Keratinocyte (primary cell): ENCODE measurements at regions not wholly inside any gene's neighbourhood (a gene's known extent, or its start where the extent isn't known, plus 50 kb on each side); places are given as distances from the start of the nearest gene placed in this dataset.
"Not testable (repeated sequence)": the region's sequence is repeated elsewhere in the genome, so short reads cannot be mapped to it uniquely, and the experiment has no call there.

Experiments used
- DNase-seq: peaks from one replicate; pipeline ENCODE4 v3.0.0-alpha.2; 2011; ENCODE audit warnings: low read depth, missing footprints, low spot score
- FAIRE-seq: peaks from 2 replicates; lab custom pipeline; 2011; peaks lifted over from hg19 to GRCh38; lab: Jason Lieb, UNC
- H2AFZ ChIP-seq: 2 replicates; pipeline ENCODE4 v1.6.0; 2012; ENCODE audit warnings: low read length, control low read depth, inconsistent platforms; ENCODE audit not compliant: control insufficient read depth
- H3K27ac ChIP-seq: 2 replicates; pipeline ENCODE4 v1.5.1; 2011; ENCODE audit warnings: low read length; ENCODE audit not compliant: control insufficient read depth, insufficient read depth
- H3K27me3 ChIP-seq: 3 replicates; pipeline ENCODE4 v1.6.0; 2011; ENCODE audit warnings: low read length; ENCODE audit not compliant: control insufficient read depth, insufficient read depth; ENCODE audit errors: extremely low read depth
- H3K36me3 ChIP-seq, 2 experiments: 2 replicates in 1 of 2; 3 replicates in 1 of 2; pipeline ENCODE4 v1.5.1; 2011; ENCODE audit warnings: low read length in 2 of 2, mild to moderate bottlenecking in 1 of 2; ENCODE audit not compliant: control insufficient read depth in 2 of 2, insufficient read depth in 2 of 2; ENCODE audit errors: extremely low read depth in 1 of 2
- H3K4me1 ChIP-seq: 3 replicates; pipeline ENCODE4 v1.5.1; 2011; ENCODE audit warnings: low read length; ENCODE audit not compliant: control insufficient read depth, insufficient read depth; ENCODE audit errors: extremely low read depth
- H3K4me2 ChIP-seq: 3 replicates; pipeline ENCODE4 v1.6.0; 2011; ENCODE audit warnings: low read depth, low read length; ENCODE audit not compliant: control insufficient read depth, insufficient read depth; ENCODE audit errors: extremely low read depth
- H3K4me3 ChIP-seq, 3 experiments: fragments of 200-600 bp in 1 of 3; sonication (generic) in 1 of 3; 2 replicates in 2 of 3; 3 replicates in 1 of 3; pipeline ENCODE4 v1.5.1; 2011 to 2016; ENCODE audit warnings: low read length in 3 of 3, mild to moderate bottlenecking in 3 of 3, control low read depth in 2 of 3, inconsistent platforms in 1 of 3, low read depth in 1 of 3, mixed read lengths in 1 of 3, mixed run types in 1 of 3, moderate library complexity in 1 of 3; ENCODE audit not compliant: control insufficient read depth in 2 of 3, insufficient read depth in 2 of 3; ENCODE audit errors: extremely low read depth in 1 of 3
- H3K79me2 ChIP-seq: 2 replicates; pipeline ENCODE4 v1.6.0; 2012; ENCODE audit warnings: low read length; ENCODE audit not compliant: control insufficient read depth, insufficient read depth
- H3K9ac ChIP-seq: 3 replicates; pipeline ENCODE4 v1.6.0; 2011; ENCODE audit warnings: low read length; ENCODE audit not compliant: control insufficient read depth, insufficient read depth; ENCODE audit errors: extremely low read depth
- H3K9me1 ChIP-seq: 3 replicates; pipeline ENCODE4 v1.6.0; 2011; ENCODE audit warnings: low read length; ENCODE audit not compliant: control insufficient read depth, insufficient read depth; ENCODE audit errors: extremely low read depth
- H3K9me3 ChIP-seq: 2 replicates; pipeline ENCODE4 v1.5.1; 2012; ENCODE audit warnings: low read depth, low read length; ENCODE audit not compliant: control insufficient read depth
- H4K20me1 ChIP-seq: 3 replicates; pipeline ENCODE4 v1.6.0; 2011; ENCODE audit warnings: low read length; ENCODE audit not compliant: control insufficient read depth, insufficient read depth; ENCODE audit errors: extremely low read depth
- EZH2 ChIP-seq: IDR thresholded peaks from one replicate; pipeline ENCODE4 v1.6.1; 2012; ENCODE audit warnings: inconsistent platforms, mild to moderate bottlenecking, low read length, moderate library complexity
- dilution Hi-C: fragments of 300-500 bp; cut with MboI; formaldehyde crosslinking; loops from one replicate; pipeline ENCODE4 v1.7.0; 2020; ENCODE audit warnings: low sequenced_read_pairs; ENCODE audit not compliant: extremely low pct_ligation_motif_present
- TF ChIP-seq, protein P1 (sequence below), 3 experiments: IDR thresholded peaks in 1 of 3; conservative IDR thresholded peaks in 1 of 3; optimal IDR thresholded peaks in 1 of 3; 2 replicates in 2 of 3; 3 replicates in 1 of 3; pipeline versions ENCODE3 to v1.5.1; 2011; ENCODE audit warnings: low read length in 3 of 3, mild to moderate bottlenecking in 3 of 3, moderate library complexity in 2 of 3, control low read depth in 1 of 3, inconsistent platforms in 1 of 3; ENCODE audit not compliant: insufficient read depth in 2 of 3; ENCODE audit errors: extremely low read depth in 1 of 3

DNA sequence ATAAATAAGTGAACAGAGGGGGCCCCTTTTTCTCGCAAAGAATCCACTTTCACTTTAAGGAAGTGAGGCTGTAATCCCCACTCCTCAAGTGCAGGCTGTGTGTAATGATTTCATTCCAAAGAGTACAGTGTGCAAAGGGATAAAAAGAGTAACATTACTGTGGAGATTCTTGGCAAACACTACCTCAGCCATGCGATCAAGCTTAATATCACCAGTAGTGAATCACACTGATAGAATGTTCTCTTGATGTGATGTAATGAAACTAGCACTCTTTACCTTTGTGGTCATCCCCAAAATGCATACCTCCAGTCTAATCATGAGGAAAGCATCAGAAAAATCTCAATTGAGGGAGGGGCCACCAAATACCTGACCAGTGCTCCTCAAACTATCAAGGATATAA lies 246.1 kb upstream of the CHORDC1 start:
- H3K79me2 ChIP-seq = no peaks in the 10 kb centered on the region
- H3K9me1 ChIP-seq = no peaks in the 10 kb centered on the region
- no peak overlapping the region for H3K9ac ChIP-seq
- peak overlapping the region; percentile 5 for H2AFZ ChIP-seq
- FAIRE-seq = peak; percentile 79
- H3K36me3 ChIP-seq = no peaks in the 10 kb centered on the region
- peak overlapping the region; percentile 25 for H3K4me2 ChIP-seq
- peak; percentile 54 for DNase-seq
- H3K9me3 ChIP-seq = no peaks in the 10 kb centered on the region
- no peak for TF ChIP-seq EZH2
- TF ChIP-seq, protein P1, sequence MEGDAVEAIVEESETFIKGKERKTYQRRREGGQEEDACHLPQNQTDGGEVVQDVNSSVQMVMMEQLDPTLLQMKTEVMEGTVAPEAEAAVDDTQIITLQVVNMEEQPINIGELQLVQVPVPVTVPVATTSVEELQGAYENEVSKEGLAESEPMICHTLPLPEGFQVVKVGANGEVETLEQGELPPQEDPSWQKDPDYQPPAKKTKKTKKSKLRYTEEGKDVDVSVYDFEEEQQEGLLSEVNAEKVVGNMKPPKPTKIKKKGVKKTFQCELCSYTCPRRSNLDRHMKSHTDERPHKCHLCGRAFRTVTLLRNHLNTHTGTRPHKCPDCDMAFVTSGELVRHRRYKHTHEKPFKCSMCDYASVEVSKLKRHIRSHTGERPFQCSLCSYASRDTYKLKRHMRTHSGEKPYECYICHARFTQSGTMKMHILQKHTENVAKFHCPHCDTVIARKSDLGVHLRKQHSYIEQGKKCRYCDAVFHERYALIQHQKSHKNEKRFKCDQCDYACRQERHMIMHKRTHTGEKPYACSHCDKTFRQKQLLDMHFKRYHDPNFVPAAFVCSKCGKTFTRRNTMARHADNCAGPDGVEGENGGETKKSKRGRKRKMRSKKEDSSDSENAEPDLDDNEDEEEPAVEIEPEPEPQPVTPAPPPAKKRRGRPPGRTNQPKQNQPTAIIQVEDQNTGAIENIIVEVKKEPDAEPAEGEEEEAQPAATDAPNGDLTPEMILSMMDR (optimal IDR thresholded peaks at IDR 0.05 in 1 of 3, IDR thresholded peaks at IDR 0.05 in 1 of 3, conservative IDR thresholded peaks at IDR 0.05 in 1 of 3; ENCODE audit: extremely low read depth in 1 of 3, insufficient read depth in 2 of 3, low read length in 3 of 3) = no peak
- no peaks in the 10 kb centered on the region for H3K27me3 ChIP-seq
- no peaks in the 10 kb centered on the region for H4K20me1 ChIP-seq
- no peak overlapping the region for H3K27ac ChIP-seq
- dilution Hi-C loops = no loop called here
- H3K4me1 ChIP-seq = peaks cover 10% of the 10 kb centered on the region
- no peak overlapping the region for H3K4me3 ChIP-seq

DNA sequence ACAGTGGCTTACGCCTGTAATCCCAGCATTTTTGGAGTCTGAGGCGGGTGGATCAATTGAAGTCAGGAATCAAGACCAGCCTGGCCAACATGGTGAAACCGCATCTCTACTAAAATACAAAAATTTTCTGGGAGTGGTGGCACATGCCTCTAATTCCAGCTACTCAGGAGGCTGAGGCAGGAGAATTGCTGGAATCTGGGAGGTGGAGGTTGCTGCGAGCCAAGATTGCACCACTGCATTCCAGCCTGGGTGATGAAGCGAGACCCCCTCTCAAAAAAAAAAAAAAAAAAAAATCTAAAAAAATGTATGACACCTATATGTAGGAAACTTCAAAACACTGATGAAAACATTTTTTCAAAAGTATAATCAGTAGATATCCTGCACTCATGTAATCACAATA lies 242.7 kb upstream of the CHORDC1 start:
- FAIRE-seq (no peak), DNase-seq (no peak)
- dilution Hi-C loops = no loop called here
- no peaks in the 10 kb centered on the region for H3K27me3 ChIP-seq
- H3K9me1 ChIP-seq = no peaks in the 10 kb centered on the region
- no peak for TF ChIP-seq EZH2
- TF ChIP-seq, protein P1 (optimal IDR thresholded peaks at IDR 0.05 in 1 of 3, IDR thresholded peaks at IDR 0.05 in 1 of 3, conservative IDR thresholded peaks at IDR 0.05 in 1 of 3; ENCODE audit: extremely low read depth in 1 of 3, insufficient read depth in 2 of 3, low read length in 3 of 3) = no peak
- no peaks in the 10 kb centered on the region for H3K36me3 ChIP-seq
- no peak overlapping the region for H3K27ac ChIP-seq
- H4K20me1 ChIP-seq = no peaks in the 10 kb centered on the region
- H3K4me1 ChIP-seq = peaks cover 10% of the 10 kb centered on the region
- H2AFZ ChIP-seq = no peak overlapping the region
- H3K9me3 ChIP-seq = no peaks in the 10 kb centered on the region
- no peak overlapping the region for H3K4me2 ChIP-seq
- no peak overlapping the region for H3K9ac ChIP-seq
- no peak overlapping the region for H3K4me3 ChIP-seq
- H3K79me2 ChIP-seq = no peaks in the 10 kb centered on the region

DNA sequence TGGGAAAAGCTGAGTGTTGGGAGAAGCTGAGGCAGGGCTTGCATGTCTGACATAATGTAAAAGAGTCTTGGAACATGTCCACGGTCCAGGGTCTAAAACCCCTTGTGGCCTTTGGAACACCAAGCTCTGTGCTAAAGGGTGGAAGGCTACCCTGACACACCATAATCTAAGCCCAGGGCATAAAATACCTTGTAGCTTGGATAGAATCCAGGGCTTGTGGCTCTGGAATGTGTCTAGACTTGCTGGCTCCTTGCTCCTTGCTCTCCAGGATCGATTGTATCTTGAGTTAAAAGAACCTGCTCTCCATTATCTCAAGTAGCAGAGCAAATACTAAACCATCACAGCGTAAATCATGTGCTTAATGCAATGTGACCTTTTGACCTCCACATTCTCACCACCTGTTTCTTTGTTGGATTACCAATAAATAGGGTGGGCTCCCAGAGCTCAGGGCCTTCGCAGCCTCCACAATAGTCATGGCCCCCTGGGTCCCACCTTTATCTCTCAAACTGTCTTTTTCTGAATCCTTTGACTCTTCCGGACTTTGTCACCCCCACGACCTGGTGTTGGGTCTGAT lies 232.6 kb upstream of the CHORDC1 start:
- H3K27me3 ChIP-seq, H3K79me2 ChIP-seq, H4K20me1 ChIP-seq, H3K4me2 ChIP-seq, H3K9me3 ChIP-seq, dilution Hi-C loops, H2AFZ ChIP-seq, H3K36me3 ChIP-seq, H3K4me1 ChIP-seq, DNase-seq, H3K4me3 ChIP-seq, H3K9ac ChIP-seq, H3K9me1 ChIP-seq, H3K27ac ChIP-seq: not testable (repeated sequence)
- peak; percentile 67 for FAIRE-seq
